DOHH2 (cell line): ENCODE measurements at regions not wholly inside any gene's neighbourhood (a gene's known extent, or its start where the extent isn't known, plus 50 kb on each side); places are given as distances from the start of the nearest gene placed in this dataset.

Source experiments
- CTCF ChIP-seq: fragments of 200-600 bp; sonication (generic); IDR thresholded peaks from one replicate; pipeline ENCODE4 v1.5.1; 2014; ENCODE audit warnings: antibody characterized with exemption, mild to moderate bottlenecking, low read depth, low read length; ENCODE audit not compliant: poor library complexity, severe bottlenecking
- EZH2phosphoT487 ChIP-seq: fragments of 200-600 bp; sonication (generic); IDR thresholded peaks from 2 replicates; pipeline ENCODE4 v1.6.1; 2017; ENCODE audit warnings: borderline replicate concordance, mild to moderate bottlenecking, antibody characterized with exemption, low read length, moderate library complexity, mixed read lengths

- TF ChIP-seq CTCF (no peak), EZH2phosphoT487 (no peak)
These were observed 281.9 kb upstream of the MTPN start for GRCh38 chr7:136259074-136259473.
